Ovary (tissue), 7 donors: ENCODE measurements at regions not wholly inside any gene's neighbourhood (a gene's known extent, or its start where the extent isn't known, plus 50 kb on each side); places are given as distances from the start of the nearest gene placed in this dataset.

Experiments
- DNase-seq, 5 donors: peaks; one replicate each; pipeline ENCODE4 v3.0.0-alpha.2; 2019 to 2020
- H3K27ac ChIP-seq, 2 donors: fragments of 200-600 bp; one replicate each; pipeline versions ENCODE4 v1.5.1 to v1.8.0; 2019 to 2022
- H3K27me3 ChIP-seq: fragments of 200-600 bp; one replicate; pipeline ENCODE4 v1.8.0; 2022
- H3K36me3 ChIP-seq: fragments of 200-600 bp; sonication (generic); one replicate; pipeline ENCODE4 v1.5.1; 2019
- H3K4me1 ChIP-seq: one replicate; pipeline ENCODE4 v1.8.1; 2013; ENCODE audit warnings: mild to moderate bottlenecking, moderate library complexity; ENCODE audit not compliant: insufficient read depth
- H3K4me3 ChIP-seq: fragments of 200-600 bp; sonication (generic); one replicate; pipeline ENCODE4 v1.5.1; 2017
- H3K9me3 ChIP-seq, 2 donors: fragments of 200-600 bp in 1 of 2; sonication (generic) in 1 of 2; one replicate each; pipeline versions ENCODE4 v1.5.1 to v1.8.1; 2013 to 2019; ENCODE audit warnings: mild to moderate bottlenecking in 1 of 2, moderate library complexity in 1 of 2
- EP300 ChIP-seq: sonication (generic); formaldehyde crosslinking; IDR thresholded peaks from one replicate; pipeline ENCODE4 v1.6.1; 2017; ENCODE audit warnings: antibody characterized with exemption
- POLR2A ChIP-seq: fragments of 450-650 bp; IDR thresholded peaks from one replicate; pipeline ENCODE4 v1.6.1; 2017; ENCODE audit warnings: antibody characterized with exemption, mild to moderate bottlenecking, moderate library complexity
- WGBS, 3 donors: extraction: QIAGEN DNeasy Blood & Tissue Kit in 1 of 3; methylation state at CpG; one replicate each; pipeline versions ENCODE4 v1.1.5 to v1.1.7; 2013 to 2017; 5-methylcytosine and 5-hydroxymethylcytosine counted together
- intact Hi-C, 4 donors: fragments of 100-400 bp; cut with DNase I; formaldehyde crosslinking; loops; one replicate each; pipeline versions ENCODE4 v1.11.0 to v1.15.1; 2022 to 2023
- TF ChIP-seq, protein P1 (sequence below), 3 donors: fragments of 450-650 bp in 2 of 3; fragments of 200-600 bp in 1 of 3; IDR thresholded peaks; one replicate each; pipeline versions ENCODE4 v1.5.1 to v1.8.0; 2016 to 2022; ENCODE audit warnings: antibody characterized with exemption in 3 of 3, mild to moderate bottlenecking in 1 of 3
- donor health status: DM: no; HTN: no; CAD: no; lungs with moderate emphysema.
- donor health status: DM: no; HTN: no; CAD: no.
- donor health status: Bipolar disorder and iron deficiency.
- donor health status: DM: no; HTN: no; CAD: no.
- donor health status: DM: yes; HTN: yes; CAD: no.

DNA sequence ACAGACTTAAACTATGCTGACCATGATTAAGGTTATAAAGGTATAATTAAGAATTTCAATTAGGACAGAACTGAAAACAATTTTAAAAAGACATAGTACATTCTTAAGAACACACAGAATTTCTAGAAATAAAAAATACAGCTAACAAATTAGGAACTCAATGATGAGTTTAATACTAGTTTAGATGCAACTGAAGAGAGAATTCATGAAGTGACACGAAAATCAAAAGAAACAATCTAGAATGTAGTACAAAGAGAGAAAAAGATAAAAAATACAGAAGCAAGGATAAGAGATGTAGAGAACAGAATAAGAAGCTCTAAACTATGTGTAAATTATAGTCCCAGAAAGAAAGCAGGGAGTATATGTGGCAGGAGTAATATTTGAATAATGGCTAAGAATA, 187.8 kb upstream of the KRR1 start:
- Histone ChIP-seq H3K9me3 (no peaks in the 10 kb centered on the region), H3K27ac (no peak overlapping the region), H3K4me1 (no peaks in the 10 kb centered on the region), H3K4me3 (no peak overlapping the region), H3K27me3 (no peaks in the 10 kb centered on the region), H3K36me3 (no peaks in the 10 kb centered on the region)
- intact Hi-C loops, result no loop called here
- DNase-seq, result no peak
- TF ChIP-seq EP300 (no peak), POLR2A (no peak)
- TF ChIP-seq, protein P1, sequence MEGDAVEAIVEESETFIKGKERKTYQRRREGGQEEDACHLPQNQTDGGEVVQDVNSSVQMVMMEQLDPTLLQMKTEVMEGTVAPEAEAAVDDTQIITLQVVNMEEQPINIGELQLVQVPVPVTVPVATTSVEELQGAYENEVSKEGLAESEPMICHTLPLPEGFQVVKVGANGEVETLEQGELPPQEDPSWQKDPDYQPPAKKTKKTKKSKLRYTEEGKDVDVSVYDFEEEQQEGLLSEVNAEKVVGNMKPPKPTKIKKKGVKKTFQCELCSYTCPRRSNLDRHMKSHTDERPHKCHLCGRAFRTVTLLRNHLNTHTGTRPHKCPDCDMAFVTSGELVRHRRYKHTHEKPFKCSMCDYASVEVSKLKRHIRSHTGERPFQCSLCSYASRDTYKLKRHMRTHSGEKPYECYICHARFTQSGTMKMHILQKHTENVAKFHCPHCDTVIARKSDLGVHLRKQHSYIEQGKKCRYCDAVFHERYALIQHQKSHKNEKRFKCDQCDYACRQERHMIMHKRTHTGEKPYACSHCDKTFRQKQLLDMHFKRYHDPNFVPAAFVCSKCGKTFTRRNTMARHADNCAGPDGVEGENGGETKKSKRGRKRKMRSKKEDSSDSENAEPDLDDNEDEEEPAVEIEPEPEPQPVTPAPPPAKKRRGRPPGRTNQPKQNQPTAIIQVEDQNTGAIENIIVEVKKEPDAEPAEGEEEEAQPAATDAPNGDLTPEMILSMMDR (IDR thresholded peaks at IDR 0.05), result no peak
- 94 to 97% (median 96%) methylated on average over 1 of the region's 1 CpG for WGBS, 3 donors

DNA sequence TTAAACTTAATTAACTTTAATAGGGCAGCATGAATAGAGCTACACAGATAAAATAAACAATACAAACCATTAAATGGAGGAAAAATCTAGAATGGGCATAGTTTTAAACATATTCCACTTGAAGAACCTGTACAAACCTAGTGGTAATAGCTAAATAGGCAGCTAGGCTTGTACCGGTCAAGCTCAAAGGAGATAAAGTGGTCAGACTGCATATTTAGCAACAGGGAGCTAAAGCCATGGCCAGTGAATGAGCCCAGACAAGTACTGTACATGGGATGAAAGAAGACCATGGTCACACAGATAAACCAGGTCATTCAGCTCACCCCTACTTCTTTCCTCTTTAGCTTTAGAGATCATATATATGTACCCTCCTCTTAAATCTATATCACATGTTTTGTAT, 186.6 kb upstream of the KRR1 start:
- Histone ChIP-seq H3K4me1 (no peaks in the 10 kb centered on the region), H3K4me3 (no peak overlapping the region), H3K36me3 (no peaks in the 10 kb centered on the region), H3K27ac (no peak overlapping the region), H3K9me3 (no peaks in the 10 kb centered on the region), H3K27me3 (no peaks in the 10 kb centered on the region)
- DNase-seq, result no peak
- TF ChIP-seq EP300, result no peak
- TF ChIP-seq POLR2A, result no peak
- TF ChIP-seq, protein P1 (IDR thresholded peaks at IDR 0.05), result no peak
- WGBS, 3 donors, result 84 to 98% (median 90%) methylated on average over 1 of the region's 1 CpG
- intact Hi-C loops, result no loop called here

DNA sequence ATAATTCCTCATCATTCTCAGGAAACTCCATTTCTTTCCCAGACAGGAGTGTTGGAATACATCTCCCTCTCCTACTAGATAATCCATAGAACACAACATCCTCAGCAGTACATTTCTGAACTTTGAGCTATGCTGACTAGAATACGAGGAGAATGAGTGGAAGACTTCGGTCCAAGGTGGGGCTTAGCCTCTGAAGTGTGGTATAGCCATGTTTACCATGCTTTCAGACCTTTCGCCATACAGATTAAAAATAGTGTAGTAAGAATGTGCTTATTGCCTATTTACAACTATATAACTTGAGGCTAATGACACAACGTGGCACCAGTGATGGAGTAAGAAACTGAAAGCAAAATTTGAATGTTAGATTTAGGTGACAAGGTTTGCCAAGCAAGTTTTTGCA, 184.5 kb upstream of the KRR1 start:
- H3K27ac ChIP-seq, result no peak overlapping the region
- no peaks in the 10 kb centered on the region for H3K27me3 ChIP-seq
- intact Hi-C loops, result no loop called here
- no peaks in the 10 kb centered on the region for H3K9me3 ChIP-seq
- no peak overlapping the region for H3K4me3 ChIP-seq
- WGBS, 3 donors, result 80 to 98% (median 92%) methylated on average over 4 of the region's 4 CpGs
- TF ChIP-seq EP300 (no peak), POLR2A (no peak)
- TF ChIP-seq, protein P1 (IDR thresholded peaks at IDR 0.05), result no peak
- H3K4me1 ChIP-seq, result no peaks in the 10 kb centered on the region
- H3K36me3 ChIP-seq, result no peaks in the 10 kb centered on the region
- DNase-seq, result no peak

DNA sequence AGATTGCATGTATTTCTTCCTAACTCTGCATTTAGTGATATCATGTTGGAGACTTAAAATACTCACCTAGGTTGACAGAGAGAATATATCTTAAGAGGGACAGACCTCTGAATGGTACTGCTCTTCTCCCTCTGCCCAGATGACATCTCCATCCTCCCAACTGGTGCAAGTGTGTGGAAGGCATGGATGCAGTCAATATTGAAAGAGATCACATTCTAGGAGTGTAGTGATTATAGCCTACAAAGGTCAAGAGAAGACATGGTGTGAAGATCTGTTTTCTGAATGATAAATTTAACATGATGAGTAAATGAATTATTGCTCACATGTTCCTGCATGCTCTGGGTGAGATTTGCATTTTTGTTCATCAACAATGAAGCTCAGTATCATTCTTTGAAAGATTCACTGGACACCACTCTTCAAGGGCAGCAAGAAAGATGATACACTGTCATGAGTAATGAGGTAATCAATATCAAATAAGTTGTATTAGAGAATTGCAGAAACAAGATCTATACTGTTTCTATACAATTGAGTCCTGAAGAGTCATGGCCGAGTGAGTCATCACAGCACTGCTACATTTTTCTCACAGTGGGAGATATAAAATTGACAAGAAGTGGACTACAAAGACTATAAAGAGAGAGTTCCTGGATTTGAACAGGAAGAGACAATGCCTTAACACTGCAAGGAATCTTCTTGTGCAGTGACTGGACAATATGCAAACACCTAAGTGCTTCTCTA, 183.3 kb upstream of the KRR1 start:
- no peak overlapping the region for H3K4me3 ChIP-seq
- intact Hi-C loops, result no loop called here
- 85 to 93% (median 89%) methylated on average over 1 of the region's 1 CpG for WGBS, 3 donors

DNA sequence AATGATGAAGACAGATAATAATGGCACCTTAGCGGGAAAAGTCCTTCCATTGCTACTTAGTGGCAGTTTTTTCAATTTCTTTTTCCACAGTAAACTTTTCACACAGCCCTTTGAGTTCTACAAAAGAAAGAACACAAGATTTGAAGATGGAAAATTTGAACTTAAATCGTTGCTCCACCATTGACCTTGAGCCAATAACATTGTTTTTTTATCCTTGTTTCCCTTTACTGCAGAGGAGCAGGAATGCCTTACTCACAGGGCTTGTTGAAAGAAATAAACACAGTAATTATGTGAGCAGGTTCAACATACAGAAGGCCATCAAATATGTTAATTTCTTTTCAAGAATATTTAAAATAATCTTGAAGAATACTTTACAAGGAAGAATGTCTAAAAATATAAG, 181.5 kb upstream of the KRR1 start:
- TF ChIP-seq POLR2A (no peak), EP300 (no peak)
- TF ChIP-seq, protein P1 (IDR thresholded peaks at IDR 0.05), result no peak
- no peak for DNase-seq
- WGBS, 3 donors, result 47 to 48% (median 48%) methylated on average over 2 of the region's 2 CpGs
- Histone ChIP-seq H3K4me3 (no peak overlapping the region), H3K4me1 (no peaks in the 10 kb centered on the region), H3K9me3 (no peaks in the 10 kb centered on the region), H3K27ac (no peak overlapping the region), H3K27me3 (no peaks in the 10 kb centered on the region), H3K36me3 (no peaks in the 10 kb centered on the region)
- intact Hi-C loops, result no loop called here

More for the DNA sequence above, 183.3 kb upstream of the KRR1 start:
- Histone ChIP-seq H3K27ac (no peak overlapping the region), H3K9me3 (no peaks in the 10 kb centered on the region), H3K4me1 (no peaks in the 10 kb centered on the region), H3K27me3 (no peaks in the 10 kb centered on the region), H3K36me3 (no peaks in the 10 kb centered on the region)
- DNase-seq, result no peak
- TF ChIP-seq EP300, result no peak
